ENCODE measurements at regions not wholly inside any gene's neighbourhood (a gene's known extent, or its start where the extent isn't known, plus 50 kb on each side); places are given as distances from the start of the nearest gene placed in this dataset.
A peak's percentile ranks its signal among the peaks of the same experiment; 100 is the strongest.

DNA sequence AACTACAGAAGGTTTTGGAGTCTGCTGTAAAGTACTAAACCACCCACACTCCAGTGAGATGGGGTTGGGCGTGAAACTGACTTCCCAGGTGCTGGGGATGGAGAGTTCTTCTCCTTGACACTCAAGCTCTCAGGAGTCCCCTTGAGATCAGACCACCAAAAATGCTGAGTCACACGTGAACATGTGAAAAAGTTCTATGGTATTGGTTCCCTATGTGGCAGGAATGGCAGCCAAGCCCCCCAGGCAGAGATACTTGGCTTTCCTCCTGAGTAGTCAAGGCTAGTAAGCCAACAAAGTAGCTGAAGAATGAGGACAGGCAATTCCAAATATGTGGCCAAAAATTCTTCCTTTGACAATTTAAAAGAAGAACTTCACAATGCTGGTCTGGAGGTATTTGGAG lies 222.0 kb upstream of the ADAMTS3 start:
- H3K9me1 ChIP-seq (ENCODE audit: control insufficient read depth, insufficient read depth, low read length): no peaks in the 10 kb centered on the region
- no peak overlapping the region for H3K4me2 ChIP-seq (ENCODE audit: insufficient read depth, low read length)
- H2AFZ ChIP-seq (ENCODE audit: low read depth, low read length): no peak overlapping the region
- ChIA-PET CTCF (ENCODE audit: low intra/inter-chr PET ratio) (no interaction called here), POLR2A (no interaction called here)
- peaks cover 0 to 6% of the 10 kb centered on the region in 2 experiments; a peak in 3 of 5 replicates for H3K4me1 ChIP-seq (replicated peaks in 1 of 2; ENCODE audit: control insufficient read depth in 2 of 2, insufficient read depth in 2 of 2, low read length in 2 of 2)
- ATAC-seq (no peak), FAIRE-seq (no peak), DNase-seq (ENCODE audit: extremely low read depth in 1 of 4, low spot score in 3 of 4) (peak in 1 of 4 experiments; percentile 6)
- 14% methylated on average over 2 of the region's 2 CpGs for WGBS (ENCODE audit: insufficient coverage, low coverage, missing lambda C conversion rate)
- no peaks in the 10 kb centered on the region; a peak in 1 of 5 replicates for H3K27me3 ChIP-seq (ENCODE audit: control insufficient read depth in 2 of 2, insufficient read depth in 2 of 2, low read length in 2 of 2)
- H3K27ac ChIP-seq (ENCODE audit: extremely low read depth, low read depth, low read length): no peak overlapping the region
- H3K36me3 ChIP-seq (ENCODE audit: control insufficient read depth, insufficient read depth, low read length): no peaks in the 10 kb centered on the region
- BruUV-seq (replicated peaks): no TSS peak
- H4K20me1 ChIP-seq (replicated peaks; ENCODE audit: control insufficient read depth, insufficient read depth, low read length): no peaks in the 10 kb centered on the region
- H3K4me3 ChIP-seq: no peak overlapping the region
- no peaks in the 10 kb centered on the region for H3K9me3 ChIP-seq (replicated peaks; ENCODE audit: control insufficient read depth, insufficient read depth, low read depth, low read length)
- H3K9ac ChIP-seq (ENCODE audit: insufficient read depth in 1 of 2, low read depth in 2 of 2, low read length in 2 of 2): no peak overlapping the region
- in situ Hi-C loops (cut with MboI): no loop called here
- TF ChIP-seq NFE2L1 (tag; IDR thresholded peaks at IDR 0.05; ENCODE audit: borderline replicate concordance, low read depth): peak; percentile 58; the same call in 1 of the 2 replicates
- TF ChIP-seq C11orf30 (IDR thresholded peaks at IDR 0.05; ENCODE audit: low read depth): peak; percentile 48
- peak; percentile 67 for TF ChIP-seq ZNF316 (IDR thresholded peaks at IDR 0.05)
- TF ChIP-seq ZNF592 (IDR thresholded peaks at IDR 0.05): no peak
- TF ChIP-seq MTF1 (CRISPR knock-in tag; IDR thresholded peaks at IDR 0.05; ENCODE audit: borderline replicate concordance): no peak
- peak; percentile 71; the same call in 1 of the 2 replicates for TF ChIP-seq MAFF (IDR thresholded peaks at IDR 0.05; ENCODE audit: low read length)
- TF ChIP-seq MAFK (IDR thresholded peaks at IDR 0.05; ENCODE audit: low read length): peak; percentile 63; the same call in 1 of the 2 replicates
- no peak for TF ChIP-seq ZNF239 (CRISPR knock-in tag; IDR thresholded peaks at IDR 0.05)
- TF ChIP-seq NFE2 (IDR thresholded peaks at IDR 0.05; ENCODE audit: low read depth): peak; percentile 76
- TF ChIP-seq MAFG (tag; conservative IDR thresholded peaks at IDR 0.05): peak; percentile 81
- intact Hi-C loops (cut with micrococcal nuclease): no loop called here
- H3K79me2 ChIP-seq (ENCODE audit: control insufficient read depth, insufficient read depth, low read length): no peaks in the 10 kb centered on the region
